NT2/D1 (cell line): ENCODE measurements at regions not wholly inside any gene's neighbourhood (a gene's known extent, or its start where the extent isn't known, plus 50 kb on each side); places are given as distances from the start of the nearest gene placed in this dataset.

Source experiments
- SUZ12 ChIP-seq: IDR thresholded peaks from 2 replicates; pipeline ENCODE4 v1.6.1; 2011; ENCODE audit not compliant: insufficient read length, insufficient read depth; ENCODE audit errors: extremely low read depth
- ZNF274 ChIP-seq: IDR thresholded peaks from 2 replicates; pipeline ENCODE4 v1.6.1; 2011; ENCODE audit warnings: mild to moderate bottlenecking, low read depth, low read length

GRCh38 chr15:93645594-93645993 lies 556.6 kb upstream of the RGMA start:
- TF ChIP-seq ZNF274 (no peak), SUZ12 (no peak)
